Endodermal cell (in vitro differentiated cells): ENCODE measurements at regions not wholly inside any gene's neighbourhood (a gene's known extent, or its start where the extent isn't known, plus 50 kb on each side); places are given as distances from the start of the nearest gene placed in this dataset.

ENCODE experiments used
- DNase-seq: peaks from one replicate; pipeline ENCODE4 v3.0.0-alpha.2; 2017
- H3K27ac ChIP-seq: 2 replicates; pipeline ENCODE4 v1.5.1; 2013; ENCODE audit warnings: mild to moderate bottlenecking, low read depth, low read length, moderate library complexity
- H3K27me3 ChIP-seq: 2 replicates; pipeline ENCODE4 v1.6.1; 2013; ENCODE audit warnings: mild to moderate bottlenecking, low read length, moderate library complexity; ENCODE audit not compliant: insufficient read depth, control insufficient read depth, poor library complexity, severe bottlenecking
- H3K36me3 ChIP-seq: 2 replicates; pipeline ENCODE4 v1.7.0; 2013; ENCODE audit warnings: mild to moderate bottlenecking, low read length, moderate library complexity; ENCODE audit not compliant: control insufficient read depth, insufficient read depth
- H3K4me1 ChIP-seq: one replicate; pipeline ENCODE4 v1.7.0; 2013; ENCODE audit warnings: low read length; ENCODE audit not compliant: control insufficient read depth, insufficient read depth
- H3K4me3 ChIP-seq: 2 replicates; pipeline ENCODE4 v1.5.1; 2013; ENCODE audit warnings: mild to moderate bottlenecking, low read length, moderate library complexity
- H3K9ac ChIP-seq: 2 replicates; pipeline ENCODE4 v1.6.1; 2013; ENCODE audit warnings: mild to moderate bottlenecking, low read length, moderate library complexity; ENCODE audit not compliant: poor library complexity, severe bottlenecking; ENCODE audit errors: extremely low read depth
- H3K9me3 ChIP-seq: 2 replicates; pipeline ENCODE4 v1.6.1; 2013; ENCODE audit warnings: mild to moderate bottlenecking, low read length, moderate library complexity; ENCODE audit not compliant: control insufficient read depth
- H3K27ac Mint-ChIP-seq: 2 replicates; pipeline ENCODE4 v1.8.0; 2020; ENCODE audit warnings: mixed read lengths
- H3K27me3 Mint-ChIP-seq: 2 replicates; pipeline ENCODE4 v1.8.0; 2021; ENCODE audit warnings: mild to moderate bottlenecking, mixed read lengths; ENCODE audit not compliant: insufficient read depth
- H3K36me3 Mint-ChIP-seq: 2 replicates; pipeline ENCODE4 v1.8.0; 2020; ENCODE audit warnings: low read depth, mixed read lengths
- H3K4me1 Mint-ChIP-seq: 2 replicates; pipeline ENCODE4 v1.8.0; 2020; ENCODE audit warnings: mixed read lengths
- H3K4me3 Mint-ChIP-seq: 2 replicates; pipeline ENCODE4 v1.8.0; 2020; ENCODE audit warnings: mild to moderate bottlenecking, moderate library complexity, mixed read lengths
- H3K9me3 Mint-ChIP-seq: 2 replicates; pipeline ENCODE4 v1.8.0; 2020; ENCODE audit warnings: mild to moderate bottlenecking, mixed read lengths
- CTCF ChIP-seq: fragments of 200-600 bp; sonication (generic); conservative IDR thresholded peaks from 2 replicates; pipeline ENCODE4 v1.5.0; 2021; ENCODE audit warnings: antibody characterized with exemption, mild to moderate bottlenecking
- WGBS, 2 experiments: methylation state at CpG; one replicate each; pipeline versions ENCODE4 v1.1.5 to v1.1.7; 2013; ENCODE audit warnings: missing lambda C conversion rate in 2 of 2, mixed read lengths in 1 of 2; ENCODE audit not compliant: insufficient coverage in 1 of 2, insufficient read length in 1 of 2; 5-methylcytosine and 5-hydroxymethylcytosine counted together

GRCh38 chr1:173128742-173129141 lies 78.0 kb upstream of the TNFSF18 start:
- Mint-ChIP-seq H3K27ac (no peak overlapping the region), H3K4me3 (no peak overlapping the region), H3K4me1 (peaks cover 7% of the 10 kb centered on the region), H3K36me3 (no peaks in the 10 kb centered on the region), H3K9me3 (no peaks in the 10 kb centered on the region), H3K27me3 (no peaks in the 10 kb centered on the region)
- H3K4me1 ChIP-seq: no peaks in the 10 kb centered on the region
- no peaks in the 10 kb centered on the region for H3K9me3 ChIP-seq
- no peak overlapping the region for H3K9ac ChIP-seq
- H3K27ac ChIP-seq: no peak overlapping the region
- no peak for DNase-seq
- no peak overlapping the region for H3K4me3 ChIP-seq
- TF ChIP-seq CTCF: no peak
- WGBS, 2 experiments: 96 to 100% methylated on average over 1 to 2 of the region's 2 CpGs
- H3K27me3 ChIP-seq: no peaks in the 10 kb centered on the region
- H3K36me3 ChIP-seq: no peaks in the 10 kb centered on the region

GRCh38 chr1:173127369-173128307 lies 76.9 kb upstream of the TNFSF18 start:
- Mint-ChIP-seq H3K4me3 (no peak overlapping the region), H3K9me3 (no peaks in the 10 kb centered on the region), H3K27me3 (no peaks in the 10 kb centered on the region), H3K4me1 (peaks cover 18% of the 10 kb centered on the region), H3K27ac (no peak overlapping the region), H3K36me3 (no peaks in the 10 kb centered on the region)
- Histone ChIP-seq H3K4me3 (no peak overlapping the region), H3K4me1 (peaks cover 7% of the 10 kb centered on the region), H3K9ac (no peak overlapping the region), H3K36me3 (no peaks in the 10 kb centered on the region), H3K27ac (no peak overlapping the region), H3K27me3 (no peaks in the 10 kb centered on the region), H3K9me3 (no peaks in the 10 kb centered on the region)
- DNase-seq: no peak
- WGBS, 2 experiments: 92 to 93% methylated on average over 6 to 12 of the region's 12 CpGs
- no peak for TF ChIP-seq CTCF

- H3K27me3 Mint-ChIP-seq: no peaks in the 10 kb centered on the region
- Histone ChIP-seq H3K36me3 (no peaks in the 10 kb centered on the region), H3K4me3 (no peak overlapping the region), H3K4me1 (peaks cover 7% of the 10 kb centered on the region), H3K27ac (no peak overlapping the region), H3K27me3 (no peaks in the 10 kb centered on the region), H3K9me3 (no peaks in the 10 kb centered on the region), H3K9ac (no peak overlapping the region)
- 86 to 100% methylated on average over 1 to 2 of the region's 2 CpGs for WGBS, 2 experiments
- DNase-seq: no peak
- H3K27ac Mint-ChIP-seq: no peak overlapping the region
- TF ChIP-seq CTCF: no peak
- no peak overlapping the region for H3K4me3 Mint-ChIP-seq
- H3K9me3 Mint-ChIP-seq: no peaks in the 10 kb centered on the region
- no peaks in the 10 kb centered on the region for H3K36me3 Mint-ChIP-seq
- peaks cover 21% of the 10 kb centered on the region for H3K4me1 Mint-ChIP-seq
Measured at GRCh38 chr1:173126421-173126820, 75.7 kb upstream of the TNFSF18 start.
